GM19468 (cell line): ENCODE measurements at regions not wholly inside any gene's neighbourhood (a gene's known extent, or its start where the extent isn't known, plus 50 kb on each side); places are given as distances from the start of the nearest gene placed in this dataset.
"Not testable (repeated sequence)": the region's sequence is repeated elsewhere in the genome, so short reads cannot be mapped to it uniquely, and the experiment has no call there.

Experiments used
- ATAC-seq: cut with Tn5 transposase; IDR thresholded peaks from one replicate; pipeline ENCODE4 v1.9.1; 2021; ENCODE audit warnings: mild to moderate bottlenecking, moderate library complexity, moderate number of reproducible peaks; ENCODE audit not compliant: unreplicated experiment; ENCODE audit errors: extremely low read depth

DNA sequence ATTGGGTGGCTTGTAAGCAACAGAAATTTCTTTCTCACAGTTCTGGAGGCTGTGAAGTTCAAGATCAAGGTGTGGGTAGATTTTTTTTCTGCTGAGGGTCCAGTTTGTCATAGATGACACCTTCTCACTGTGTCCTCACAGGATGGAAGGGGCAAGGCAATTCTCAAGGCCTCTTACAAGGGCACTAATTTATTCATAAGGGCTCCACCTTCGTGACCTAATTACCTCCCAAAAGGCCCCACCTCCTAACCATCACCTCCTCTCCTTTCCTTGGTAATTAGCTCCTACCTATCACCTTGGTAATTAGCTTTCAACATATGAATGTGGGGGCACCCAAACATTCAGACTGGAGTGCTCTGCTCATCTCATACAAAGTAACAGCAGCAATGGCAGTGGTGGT, 92.3 kb upstream of the CD44 start:
- ATAC-seq = no peak

DNA sequence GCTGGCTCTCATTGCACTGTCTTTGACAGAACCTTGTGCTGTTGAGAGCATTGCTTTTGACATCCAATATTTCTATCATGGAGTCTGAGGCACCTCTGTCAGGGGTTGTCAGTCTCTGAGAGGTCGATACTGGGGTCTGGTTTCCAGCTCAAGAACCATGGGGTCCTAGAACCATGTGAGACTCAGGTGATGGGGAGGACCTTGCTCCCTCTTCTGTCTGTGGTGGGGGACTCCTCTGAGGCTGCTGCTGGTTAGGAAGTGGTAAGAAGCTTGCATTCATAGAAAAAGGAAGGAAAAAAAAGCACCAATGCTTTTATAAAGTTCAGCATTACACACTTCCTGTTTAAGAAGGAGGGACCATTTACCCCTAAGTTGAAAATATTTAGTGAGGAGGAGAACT, 91.8 kb upstream of the CD44 start:
- no peak for ATAC-seq

DNA sequence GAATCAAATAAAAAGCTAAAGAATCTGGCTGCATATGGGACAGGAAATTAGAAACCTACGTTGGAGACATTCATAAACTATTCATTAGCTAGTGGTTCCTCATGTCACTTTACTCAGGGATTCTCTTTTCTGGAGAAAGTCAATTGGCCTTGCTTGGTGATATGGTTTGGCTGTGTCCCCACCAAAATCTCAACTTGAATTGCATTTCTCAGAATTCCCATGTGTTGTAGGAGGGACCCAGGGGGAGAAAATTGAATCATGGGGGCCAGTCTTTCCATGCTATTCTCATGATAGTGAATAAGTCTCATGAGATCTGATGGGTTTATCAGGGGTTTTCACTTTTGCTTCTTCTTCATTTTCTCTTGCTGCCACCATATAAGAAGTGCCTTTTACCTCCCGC, 91.2 kb upstream of the CD44 start:
- no peak for ATAC-seq

GRCh38 chr11:35048346-35048745, 90.6 kb upstream of the CD44 start:
- not testable (repeated sequence) for ATAC-seq

DNA sequence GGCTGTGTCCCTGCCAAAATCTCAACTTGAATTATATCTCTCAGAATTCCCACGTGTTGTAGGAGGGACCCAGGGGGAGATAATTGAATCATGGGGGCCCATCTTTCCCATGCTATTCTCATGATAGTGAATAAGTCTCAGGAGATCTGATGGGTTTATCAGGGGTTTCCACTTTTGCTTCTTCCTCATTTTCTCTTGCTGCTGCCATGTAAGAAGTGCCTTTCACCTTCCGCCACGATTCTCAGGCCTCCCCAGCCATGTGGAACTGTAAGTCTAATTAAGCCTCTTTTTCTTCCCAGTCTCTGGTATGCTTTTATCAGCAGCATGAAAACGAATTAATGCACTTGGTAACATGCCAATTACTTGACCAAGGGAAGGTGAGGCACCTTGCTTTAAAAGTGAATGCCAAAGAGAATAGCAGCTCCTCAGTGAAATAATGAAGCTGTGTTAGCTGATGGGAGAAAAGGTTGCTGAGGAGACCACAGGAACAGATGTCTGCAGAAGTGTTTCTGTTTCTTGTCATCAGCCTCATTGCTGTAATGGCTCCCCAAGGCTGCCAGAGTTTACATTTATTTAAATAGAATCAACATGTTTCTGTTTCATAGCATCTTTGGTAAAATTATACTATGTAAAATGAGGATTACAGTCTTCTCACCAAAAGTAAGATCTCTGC, 89.0 kb upstream of the CD44 start:
- ATAC-seq = no peak

DNA sequence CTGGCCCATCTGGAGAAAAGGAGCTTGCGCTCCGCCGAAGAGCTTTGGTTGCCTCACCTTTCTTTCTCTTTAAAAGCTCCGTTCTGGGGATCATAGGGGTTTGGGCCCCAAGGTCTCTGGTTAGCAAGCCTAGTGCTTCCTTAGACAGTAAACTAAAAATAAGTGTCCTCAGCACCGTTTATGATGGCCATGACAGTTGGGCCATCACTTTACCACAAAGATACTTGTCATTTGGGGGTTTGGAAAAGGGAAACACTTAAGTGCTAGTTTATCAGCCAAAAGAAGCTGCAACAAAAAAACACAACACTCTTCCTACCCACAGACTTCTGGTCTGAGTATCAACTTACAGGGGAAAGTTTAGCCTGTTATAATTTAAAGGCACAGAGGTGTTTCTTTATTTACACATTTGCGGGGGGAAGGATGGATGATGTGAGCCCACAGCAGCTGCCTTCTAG, 88.4 kb upstream of the CD44 start:
- ATAC-seq = no peak

DNA sequence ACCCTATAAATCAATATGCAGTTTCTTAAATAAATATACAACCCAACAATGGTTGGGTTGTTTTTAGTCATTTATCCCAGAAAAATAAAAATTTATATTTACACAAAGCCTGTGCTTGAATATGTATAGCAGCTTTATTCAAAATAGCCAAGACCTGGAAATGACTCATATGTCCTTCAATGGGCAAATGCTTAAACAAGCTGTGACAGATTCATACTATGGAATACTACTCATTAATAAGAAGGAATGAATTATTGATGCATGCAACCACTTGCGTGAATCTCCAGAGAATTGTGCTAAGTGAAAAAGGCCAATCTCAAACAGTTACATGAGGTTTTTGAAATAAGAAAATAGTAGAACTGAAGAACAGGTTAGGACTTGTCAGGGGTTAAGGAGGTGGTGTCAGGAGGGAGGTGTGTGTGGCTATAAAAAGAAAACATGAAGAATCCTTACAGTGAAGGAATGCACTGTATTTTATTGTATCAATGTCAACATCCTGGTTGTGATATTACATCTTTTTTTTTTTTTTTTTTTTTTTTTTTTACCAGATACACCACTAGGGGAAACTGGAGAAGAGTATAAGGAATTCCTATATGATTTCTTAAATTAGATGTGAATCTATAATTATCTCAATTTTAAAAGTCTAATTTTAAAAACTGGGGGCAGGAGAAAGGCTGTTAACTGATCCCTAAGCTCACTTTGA, 82.4 kb upstream of the CD44 start:
- no peak for ATAC-seq

DNA sequence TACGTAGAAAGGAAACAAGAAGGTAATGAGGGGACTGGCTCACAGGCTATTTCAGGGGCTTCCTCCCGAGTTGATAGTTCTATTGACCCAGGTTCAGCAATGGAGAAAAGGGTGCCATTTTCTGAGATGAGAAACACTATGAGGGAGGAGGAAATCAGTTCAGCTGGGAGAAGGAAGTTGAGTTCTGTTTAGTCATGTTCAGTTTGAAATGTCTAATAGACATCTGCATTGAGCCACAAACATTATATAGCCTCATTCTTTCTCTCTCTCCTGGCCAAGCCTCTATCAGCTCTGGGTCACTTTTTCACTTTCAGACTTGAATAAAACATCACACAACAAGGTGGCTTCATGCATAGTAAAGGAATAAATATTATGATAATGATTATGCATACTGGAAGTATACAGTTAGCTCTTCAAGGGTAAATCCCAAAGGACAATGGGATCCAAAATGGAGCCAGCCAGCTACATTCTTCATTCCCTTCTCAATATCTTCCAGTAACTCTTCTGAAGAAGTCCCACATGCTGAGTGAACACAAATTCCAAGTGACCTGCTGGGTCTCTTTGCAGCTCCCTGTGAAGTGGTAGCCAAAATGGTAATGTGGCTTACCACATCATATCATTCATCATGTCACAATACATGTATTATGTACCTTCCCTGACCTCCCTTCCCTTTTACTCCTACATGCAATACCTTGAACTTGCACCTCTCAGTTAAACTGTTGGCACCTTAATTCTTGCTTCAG, 80.9 kb upstream of the CD44 start:
- no peak for ATAC-seq

- ATAC-seq = no peak
Observed at GRCh38 chr11:35058669-35059434, 80.1 kb upstream of the CD44 start.

GRCh38 chr11:35061516-35062440, 77.2 kb upstream of the CD44 start:
- ATAC-seq = no peak

GRCh38 chr11:35063488-35063931, 75.5 kb upstream of the CD44 start:
- ATAC-seq = no peak

GRCh38 chr11:35064114-35064800, 74.7 kb upstream of the CD44 start:
- no peak for ATAC-seq

DNA sequence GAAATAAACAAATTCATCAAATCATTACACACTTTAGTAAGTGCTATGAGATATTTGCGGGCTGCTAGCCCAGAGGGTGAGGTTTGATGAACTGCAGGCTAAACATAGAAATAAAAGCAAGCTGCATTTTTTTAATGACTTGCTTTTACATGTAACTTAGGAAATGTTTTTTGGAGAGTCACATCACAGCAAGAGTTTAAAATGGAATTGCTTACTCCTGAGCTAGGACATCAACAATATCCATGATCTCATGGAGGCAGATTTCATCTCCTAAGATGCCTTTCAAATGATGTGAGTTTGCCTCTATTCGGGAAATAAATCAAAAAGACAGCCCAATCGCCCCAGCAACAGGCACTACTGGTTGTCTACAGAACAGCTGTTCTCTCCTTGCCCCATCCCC, 73.4 kb upstream of the CD44 start:
- no peak for ATAC-seq

- no peak for ATAC-seq
Observed at GRCh38 chr11:35066030-35066429, 72.9 kb upstream of the CD44 start.

DNA sequence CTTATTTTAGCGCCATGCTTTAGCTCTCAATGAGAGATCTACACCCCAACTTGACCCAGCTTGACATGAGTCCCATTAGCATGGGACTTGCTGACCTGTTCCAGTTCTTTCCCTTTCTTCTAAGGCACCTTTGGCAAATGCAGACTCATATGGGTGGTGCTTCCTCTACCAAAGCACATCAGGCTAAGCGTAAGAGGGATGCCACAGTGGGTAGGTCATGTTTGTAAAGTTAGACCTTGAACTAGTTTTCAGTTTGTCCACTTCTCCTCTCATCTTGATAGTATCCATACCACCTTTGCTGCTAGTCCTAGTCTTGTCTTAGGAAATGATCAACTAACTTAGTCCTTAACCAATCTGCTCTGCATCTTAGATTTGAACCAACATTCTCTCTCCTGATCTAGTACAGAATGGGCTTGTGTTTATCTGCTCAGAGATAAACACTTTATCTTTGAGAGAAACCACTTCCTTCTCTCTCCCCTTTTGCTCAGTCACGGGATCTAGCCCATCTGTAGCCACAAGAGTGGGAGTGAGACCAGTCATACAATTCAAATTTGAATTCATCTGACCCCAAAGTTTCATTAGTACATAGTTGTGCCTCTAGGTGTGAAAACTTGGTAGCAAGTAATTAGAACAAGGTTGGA, 72.1 kb upstream of the CD44 start:
- ATAC-seq = peak; percentile 77

DNA sequence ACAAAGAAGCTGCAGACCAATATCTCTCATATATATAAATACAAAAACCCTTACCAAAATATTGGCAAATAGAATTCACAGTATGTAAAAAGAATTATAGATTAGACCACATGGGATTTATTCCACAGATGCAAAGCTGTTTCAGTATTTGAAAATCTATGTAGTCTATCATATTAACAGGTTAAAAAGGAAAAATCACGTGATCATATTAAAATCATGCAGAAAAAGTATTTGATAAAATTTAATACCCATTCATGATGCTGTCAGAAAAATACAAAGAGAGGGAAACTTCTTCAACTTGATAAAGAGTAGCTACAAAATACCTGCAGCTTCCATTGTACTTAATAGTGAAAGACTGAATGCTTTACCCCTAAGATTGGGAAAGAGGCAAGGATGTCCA, 67.2 kb upstream of the CD44 start:
- ATAC-seq = no peak

GRCh38 chr11:35073691-35074419, 65.1 kb upstream of the CD44 start:
- no peak for ATAC-seq
